ENCODE measurements at regions not wholly inside any gene's neighbourhood (a gene's known extent, or its start where the extent isn't known, plus 50 kb on each side); places are given as distances from the start of the nearest gene placed in this dataset.
"Not testable (repeated sequence)": the region's sequence is repeated elsewhere in the genome, so short reads cannot be mapped to it uniquely, and the experiment has no call there.

DNA sequence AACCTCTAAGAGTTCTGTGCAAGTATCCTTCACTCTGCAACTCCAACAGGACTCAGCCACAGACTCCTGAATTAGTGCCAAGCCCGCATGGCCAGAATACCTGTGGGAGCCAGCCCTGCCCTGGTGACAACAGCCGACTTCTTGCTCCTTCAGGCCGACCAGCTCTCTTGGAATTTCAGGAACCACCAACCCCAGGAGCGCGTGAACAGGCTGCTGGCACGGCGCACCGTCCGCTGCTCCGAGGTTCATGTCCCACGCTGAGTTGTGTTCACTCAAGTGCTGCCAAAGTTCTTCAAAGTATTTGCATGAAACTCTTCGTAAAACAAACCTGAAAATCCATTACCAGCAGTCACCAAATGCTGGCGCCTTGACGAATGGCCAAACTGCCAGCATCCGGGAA, 232.8 kb downstream of the NR2F1-AS1 start:
- Histone ChIP-seq H2AFZ (ENCODE audit: low read length) (no peak overlapping the region), H3K4me3 (replicated peaks in 1 of 4; ENCODE audit: control extremely low read depth in 1 of 4, insufficient read depth in 1 of 4, low read depth in 3 of 4, low read length in 4 of 4) (no peak overlapping the region), H3K79me2 (ENCODE audit: control insufficient read depth, insufficient read depth, low read length) (no peaks in the 10 kb centered on the region), H3K4me2 (ENCODE audit: extremely low read depth, insufficient read depth, low read length) (no peak overlapping the region), H3K27me3 (ENCODE audit: control insufficient read depth, insufficient read depth, low read length) (no peaks in the 10 kb centered on the region), H3K9me3 (ENCODE audit: control insufficient read depth, insufficient read depth, low read depth, low read length) (no peaks in the 10 kb centered on the region), H3K27ac (ENCODE audit: insufficient read depth, low read length) (no peak overlapping the region), H4K20me1 (ENCODE audit: control insufficient read depth, extremely low read depth, insufficient read depth, low read length) (no peaks in the 10 kb centered on the region), H3K36me3 (ENCODE audit: control insufficient read depth, insufficient read depth, low read length) (no peaks in the 10 kb centered on the region), H3K9ac (ENCODE audit: insufficient read depth, low read length) (no peak overlapping the region), H3K4me1 (ENCODE audit: control insufficient read depth, extremely low read depth, insufficient read depth, low read length) (no peaks in the 10 kb centered on the region)
- TF ChIP-seq, protein P1, sequence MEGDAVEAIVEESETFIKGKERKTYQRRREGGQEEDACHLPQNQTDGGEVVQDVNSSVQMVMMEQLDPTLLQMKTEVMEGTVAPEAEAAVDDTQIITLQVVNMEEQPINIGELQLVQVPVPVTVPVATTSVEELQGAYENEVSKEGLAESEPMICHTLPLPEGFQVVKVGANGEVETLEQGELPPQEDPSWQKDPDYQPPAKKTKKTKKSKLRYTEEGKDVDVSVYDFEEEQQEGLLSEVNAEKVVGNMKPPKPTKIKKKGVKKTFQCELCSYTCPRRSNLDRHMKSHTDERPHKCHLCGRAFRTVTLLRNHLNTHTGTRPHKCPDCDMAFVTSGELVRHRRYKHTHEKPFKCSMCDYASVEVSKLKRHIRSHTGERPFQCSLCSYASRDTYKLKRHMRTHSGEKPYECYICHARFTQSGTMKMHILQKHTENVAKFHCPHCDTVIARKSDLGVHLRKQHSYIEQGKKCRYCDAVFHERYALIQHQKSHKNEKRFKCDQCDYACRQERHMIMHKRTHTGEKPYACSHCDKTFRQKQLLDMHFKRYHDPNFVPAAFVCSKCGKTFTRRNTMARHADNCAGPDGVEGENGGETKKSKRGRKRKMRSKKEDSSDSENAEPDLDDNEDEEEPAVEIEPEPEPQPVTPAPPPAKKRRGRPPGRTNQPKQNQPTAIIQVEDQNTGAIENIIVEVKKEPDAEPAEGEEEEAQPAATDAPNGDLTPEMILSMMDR (conservative IDR thresholded peaks at IDR 0.05 in 1 of 2, IDR thresholded peaks at IDR 0.05 in 1 of 2; ENCODE audit: low read depth in 1 of 2, low read length in 2 of 2): no peak
- TF ChIP-seq EZH2 (IDR thresholded peaks at IDR 0.05; ENCODE audit: low read length, missing control alignments): no peak
- DNase-seq (ENCODE audit: low read depth in 2 of 2): peak in 1 of 2 donors; percentile 72

- H3K36me3 ChIP-seq (ENCODE audit: control insufficient read depth, insufficient read depth, low read length); DNase-seq (ENCODE audit: low read depth in 2 of 2); H3K9ac ChIP-seq (ENCODE audit: insufficient read depth, low read length); H3K27ac ChIP-seq (ENCODE audit: insufficient read depth, low read length); H3K27me3 ChIP-seq (ENCODE audit: control insufficient read depth, insufficient read depth, low read length); H3K4me1 ChIP-seq (ENCODE audit: control insufficient read depth, extremely low read depth, insufficient read depth, low read length); H3K9me3 ChIP-seq (ENCODE audit: control insufficient read depth, insufficient read depth, low read depth, low read length); H2AFZ ChIP-seq (ENCODE audit: low read length); H3K4me2 ChIP-seq (ENCODE audit: extremely low read depth, insufficient read depth, low read length); H4K20me1 ChIP-seq (ENCODE audit: control insufficient read depth, extremely low read depth, insufficient read depth, low read length); H3K79me2 ChIP-seq (ENCODE audit: control insufficient read depth, insufficient read depth, low read length); H3K4me3 ChIP-seq (replicated peaks in 1 of 4; ENCODE audit: control extremely low read depth in 1 of 4, insufficient read depth in 1 of 4, low read depth in 3 of 4, low read length in 4 of 4): not testable (repeated sequence)
These were observed 234.2 kb downstream of the NR2F1-AS1 start for GRCh38 chr5:93346850-93347249.

GRCh38 chr5:93346301-93346700, 234.7 kb downstream of the NR2F1-AS1 start:
- TF ChIP-seq EZH2 (IDR thresholded peaks at IDR 0.05; ENCODE audit: low read length, missing control alignments): no peak
- TF ChIP-seq, protein P1 (conservative IDR thresholded peaks at IDR 0.05 in 1 of 2, IDR thresholded peaks at IDR 0.05 in 1 of 2; ENCODE audit: low read depth in 1 of 2, low read length in 2 of 2): no peak
- no peak overlapping the region for H3K4me2 ChIP-seq (ENCODE audit: extremely low read depth, insufficient read depth, low read length)
- H3K9me3 ChIP-seq (ENCODE audit: control insufficient read depth, insufficient read depth, low read depth, low read length): no peaks in the 10 kb centered on the region
- H3K9ac ChIP-seq (ENCODE audit: insufficient read depth, low read length): no peak overlapping the region
- no peaks in the 10 kb centered on the region for H4K20me1 ChIP-seq (ENCODE audit: control insufficient read depth, extremely low read depth, insufficient read depth, low read length)
- H3K27ac ChIP-seq (ENCODE audit: insufficient read depth, low read length): no peak overlapping the region
- no peak overlapping the region for H3K4me3 ChIP-seq (replicated peaks in 1 of 4; ENCODE audit: control extremely low read depth in 1 of 4, insufficient read depth in 1 of 4, low read depth in 3 of 4, low read length in 4 of 4)
- no peaks in the 10 kb centered on the region for H3K27me3 ChIP-seq (ENCODE audit: control insufficient read depth, insufficient read depth, low read length)
- H3K36me3 ChIP-seq (ENCODE audit: control insufficient read depth, insufficient read depth, low read length): no peaks in the 10 kb centered on the region
- H3K4me1 ChIP-seq (ENCODE audit: control insufficient read depth, extremely low read depth, insufficient read depth, low read length): no peaks in the 10 kb centered on the region
- no peak overlapping the region for H2AFZ ChIP-seq (ENCODE audit: low read length)
- DNase-seq (ENCODE audit: low read depth in 2 of 2): no peak
- no peaks in the 10 kb centered on the region for H3K79me2 ChIP-seq (ENCODE audit: control insufficient read depth, insufficient read depth, low read length)

Measured in fibroblast of lung (primary cell).